ENCODE measurements at regions not wholly inside any gene's neighbourhood (a gene's known extent, or its start where the extent isn't known, plus 50 kb on each side); places are given as distances from the start of the nearest gene placed in this dataset.
"Not testable (repeated sequence)": the region's sequence is repeated elsewhere in the genome, so short reads cannot be mapped to it uniquely, and the experiment has no call there.

DNA sequence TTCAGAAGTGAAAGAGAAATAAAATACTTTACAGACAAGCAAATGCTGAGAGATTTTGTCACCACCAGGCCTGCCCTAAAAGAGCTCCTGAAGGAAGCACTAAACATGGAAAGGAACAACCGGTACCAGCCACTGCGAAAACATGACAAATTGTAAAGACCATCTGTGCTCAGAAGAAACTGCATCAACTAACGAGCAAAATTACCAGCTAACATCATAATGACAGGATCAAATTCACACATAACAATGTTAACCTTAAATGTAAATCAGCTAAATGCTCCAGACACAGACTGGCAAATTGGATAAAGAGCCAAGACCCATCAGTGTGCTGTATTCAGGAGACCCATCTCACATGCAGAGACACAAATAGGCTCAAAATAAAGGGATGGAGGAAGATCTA is 333.8 kb upstream of the CDH10 start:
- TF ChIP-seq SP1, ZNF384, TARDBP, ELF4 (IDR thresholded peaks at IDR 0.05): not testable (repeated sequence)
